NCI-H146 treated with DMSO at 0.1 percent for 48 hours (cell line): ENCODE measurements at regions not wholly inside any gene's neighbourhood (a gene's known extent, or its start where the extent isn't known, plus 50 kb on each side); places are given as distances from the start of the nearest gene placed in this dataset.
A peak's percentile ranks its signal among the peaks of the same experiment; 100 is the strongest.
"Not testable (repeated sequence)": the region's sequence is repeated elsewhere in the genome, so short reads cannot be mapped to it uniquely, and the experiment has no call there.

ENCODE experiments used
- DNase-seq: peaks from one replicate; lab custom pipeline; 2025; ENCODE audit not compliant: unreplicated experiment; lab: John Stamatoyannopoulos, UW

DNA sequence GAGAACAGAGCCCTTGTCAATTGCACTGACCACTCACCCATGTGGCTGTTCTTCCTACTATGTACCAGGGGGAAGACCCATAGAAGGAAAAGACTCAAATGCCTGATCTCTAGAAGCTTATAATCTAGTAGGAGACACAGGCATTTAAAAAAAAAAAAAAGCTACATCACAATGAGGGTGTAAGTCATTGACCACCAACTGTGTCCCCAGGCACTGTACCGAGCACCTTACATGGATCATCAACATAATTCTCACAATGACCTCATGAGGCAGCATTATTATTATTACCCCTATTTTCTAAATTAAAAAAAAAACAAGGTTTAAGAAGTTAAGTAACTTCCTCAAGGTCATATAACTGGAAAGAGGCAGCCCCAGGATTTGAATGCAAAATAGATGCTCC lies 247.4 kb downstream of the SHOX2 start:
- DNase-seq = no peak

- no peak for DNase-seq
Measured at GRCh38 chr3:157857440-157857839, 248.8 kb downstream of the SHOX2 start.

- DNase-seq = peak; percentile 55
Measured at GRCh38 chr3:157856078-157856939, 249.9 kb downstream of the SHOX2 start.

GRCh38 chr3:157845839-157846238 lies 260.4 kb downstream of the SHOX2 start:
- not testable (repeated sequence) for DNase-seq

GRCh38 chr3:157844800-157845565 lies 261.2 kb downstream of the SHOX2 start:
- DNase-seq = no peak

DNA sequence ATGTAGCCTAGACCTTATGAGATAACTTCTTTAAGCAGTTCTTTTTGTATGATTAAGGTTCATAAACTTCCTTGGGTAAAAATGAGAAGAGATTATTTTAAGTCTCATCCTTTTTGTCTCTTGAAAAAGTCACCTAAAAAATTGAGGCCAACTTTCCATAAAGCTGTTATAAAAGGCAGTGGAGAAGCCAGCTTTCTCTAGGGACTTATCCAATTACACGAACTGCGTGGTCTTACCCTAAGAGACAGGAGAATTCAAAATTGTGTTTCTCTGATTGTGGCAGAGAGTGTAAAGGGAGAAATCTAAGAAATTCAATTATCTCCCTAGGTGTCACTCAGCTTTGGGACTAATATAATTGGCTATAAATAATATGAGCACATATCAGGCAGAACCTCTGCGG lies 262.0 kb downstream of the SHOX2 start:
- no peak for DNase-seq

GRCh38 chr3:157841029-157841428 lies 265.2 kb downstream of the SHOX2 start:
- DNase-seq = no peak

DNA sequence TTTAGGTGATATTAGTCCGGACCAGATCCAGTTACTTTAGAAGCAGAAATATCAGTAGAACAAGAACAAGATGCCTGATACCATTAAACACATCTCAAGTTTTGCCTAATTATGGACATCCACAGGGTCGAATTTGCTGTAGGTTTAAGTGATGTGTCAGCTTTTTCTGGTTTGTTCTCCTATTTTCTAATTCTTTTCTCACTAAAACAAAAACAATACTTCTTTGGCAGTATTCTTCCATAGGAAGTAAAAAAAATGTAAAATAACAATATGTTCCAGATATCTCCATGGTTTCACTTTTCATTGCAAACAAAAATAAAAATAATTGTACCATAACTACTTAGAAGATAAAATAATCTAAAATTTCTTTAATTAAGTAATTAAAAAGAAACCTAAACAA lies 265.7 kb downstream of the SHOX2 start:
- DNase-seq = no peak

GRCh38 chr3:157838457-157838856 lies 267.8 kb downstream of the SHOX2 start:
- DNase-seq = no peak

GRCh38 chr3:157837336-157837735 lies 268.9 kb downstream of the SHOX2 start:
- no peak for DNase-seq

DNA sequence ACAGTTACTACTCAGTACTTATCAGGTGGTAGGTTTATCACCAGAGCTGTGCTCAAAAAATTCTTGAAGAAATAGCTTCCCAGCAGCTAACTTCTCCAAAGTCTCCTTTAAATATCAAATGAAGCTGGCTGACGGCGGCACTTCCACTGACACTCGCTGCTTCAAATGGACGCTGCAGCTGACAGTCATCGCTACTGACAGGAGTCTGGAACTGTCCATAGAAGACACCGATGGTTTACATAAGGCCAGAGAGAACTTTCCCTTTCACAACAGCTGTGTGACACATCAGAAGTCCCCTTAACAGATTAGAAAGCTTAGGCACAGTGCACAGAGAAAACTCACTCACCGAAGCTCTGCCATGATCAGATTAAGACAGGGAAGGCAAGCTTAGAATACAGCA lies 270.2 kb downstream of the SHOX2 start:
- DNase-seq = no peak

DNA sequence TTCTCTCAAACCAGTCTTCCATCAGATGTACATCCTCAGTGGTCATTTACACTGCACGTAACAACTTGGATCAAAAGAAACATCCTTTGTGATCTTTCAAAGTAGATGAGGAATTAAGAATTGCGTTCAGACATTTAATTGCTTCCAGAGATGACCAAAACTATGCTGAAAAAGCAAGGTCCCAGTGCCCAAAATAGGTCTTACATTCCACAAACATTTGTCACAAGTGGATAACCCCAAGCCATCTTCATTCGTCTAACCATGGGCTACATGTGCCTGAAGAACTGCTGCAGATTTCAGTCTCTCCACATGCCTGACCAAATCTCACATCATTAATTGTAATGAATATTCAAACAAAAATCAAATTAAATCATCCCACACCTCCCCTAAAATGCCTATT lies 273.6 kb downstream of the SHOX2 start:
- no peak for DNase-seq

DNA sequence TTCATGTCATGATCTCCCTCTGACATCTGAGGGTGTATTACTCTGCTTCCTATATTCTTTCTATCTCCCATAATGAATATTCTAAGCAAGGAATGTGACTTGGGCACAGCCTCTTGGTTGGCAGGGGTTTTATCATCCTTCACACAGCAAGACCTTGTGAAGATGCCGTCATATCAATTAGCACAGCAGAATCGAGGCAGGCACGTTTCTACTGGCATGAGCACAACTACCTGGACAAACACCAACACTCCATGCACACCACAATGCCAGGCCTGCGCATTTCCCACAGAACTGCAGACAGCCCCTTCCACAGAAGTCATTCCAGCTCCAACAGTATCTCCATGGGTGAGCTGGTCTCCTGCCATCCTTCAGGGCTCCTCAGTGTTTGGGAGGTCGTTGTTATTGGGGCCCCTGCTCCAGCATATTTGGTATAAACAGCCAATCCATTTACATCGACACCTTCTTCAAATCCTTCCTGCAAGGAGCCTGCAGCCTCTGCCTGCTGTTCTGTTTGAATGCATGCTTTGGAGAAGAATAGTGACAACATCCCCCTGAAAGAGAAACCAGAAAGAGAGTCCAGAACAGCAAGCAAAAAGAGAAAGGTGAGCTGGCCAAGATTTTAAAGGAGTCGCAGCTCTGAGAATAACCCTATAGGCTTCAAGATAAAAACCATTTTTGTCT lies 275.5 kb downstream of the SHOX2 start:
- no peak for DNase-seq

DNA sequence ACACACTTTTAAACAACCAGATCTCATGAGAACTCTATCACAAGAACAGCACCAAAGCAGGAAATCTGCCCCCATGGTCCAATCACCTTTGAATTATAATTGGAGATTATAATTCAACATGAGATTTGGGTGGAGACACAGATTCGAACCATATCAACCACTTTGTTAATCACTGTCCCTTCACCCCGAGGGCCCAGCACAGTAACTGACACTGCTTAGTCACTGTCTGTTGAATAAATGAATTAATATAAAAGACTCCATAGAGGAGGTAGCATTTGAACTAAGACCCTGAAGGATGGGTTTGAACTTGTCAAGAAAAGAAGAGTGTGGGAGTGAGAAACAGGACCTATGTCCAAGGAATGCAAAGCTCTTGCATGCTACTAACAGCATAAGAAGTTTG lies 276.4 kb downstream of the SHOX2 start:
- DNase-seq = no peak

GRCh38 chr3:157824281-157824680 lies 281.9 kb downstream of the SHOX2 start:
- no peak for DNase-seq

DNA sequence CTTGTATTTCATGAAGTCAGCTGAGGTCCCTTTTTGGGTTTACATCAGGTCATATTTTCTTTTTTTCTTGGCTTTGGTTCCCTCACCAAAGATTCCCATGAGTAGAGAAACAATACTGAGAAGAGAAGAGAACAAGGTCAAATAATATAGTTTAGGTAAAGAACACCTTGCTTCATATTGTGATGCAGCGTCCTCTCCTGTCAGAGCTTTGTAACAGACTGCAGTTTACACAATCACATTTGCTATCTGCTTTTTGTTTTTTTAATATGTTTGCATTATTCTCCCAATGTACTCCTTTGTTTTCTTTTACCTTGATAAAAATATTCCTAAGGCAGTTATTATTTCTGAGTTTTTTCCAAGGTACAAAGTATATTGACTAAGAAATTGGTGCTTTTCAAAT lies 283.2 kb downstream of the SHOX2 start:
- no peak for DNase-seq

DNA sequence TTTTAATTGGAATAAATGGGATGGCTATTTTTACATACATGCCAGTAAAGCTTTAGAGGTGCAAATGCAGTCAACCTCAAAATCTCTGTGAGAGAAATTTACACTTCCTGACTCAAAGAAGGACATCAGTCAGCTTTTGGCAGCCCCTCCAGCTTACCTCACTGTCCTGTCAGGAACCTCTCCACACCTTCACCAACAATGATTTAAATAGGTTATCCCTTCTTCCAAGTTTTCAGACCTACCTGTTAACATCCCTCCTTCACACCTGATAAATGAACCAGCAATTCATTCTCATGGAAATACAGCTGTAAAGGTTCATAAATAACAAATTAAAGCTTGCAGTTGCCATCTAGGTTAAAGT lies 286.1 kb downstream of the SHOX2 start:
- no peak for DNase-seq

DNA sequence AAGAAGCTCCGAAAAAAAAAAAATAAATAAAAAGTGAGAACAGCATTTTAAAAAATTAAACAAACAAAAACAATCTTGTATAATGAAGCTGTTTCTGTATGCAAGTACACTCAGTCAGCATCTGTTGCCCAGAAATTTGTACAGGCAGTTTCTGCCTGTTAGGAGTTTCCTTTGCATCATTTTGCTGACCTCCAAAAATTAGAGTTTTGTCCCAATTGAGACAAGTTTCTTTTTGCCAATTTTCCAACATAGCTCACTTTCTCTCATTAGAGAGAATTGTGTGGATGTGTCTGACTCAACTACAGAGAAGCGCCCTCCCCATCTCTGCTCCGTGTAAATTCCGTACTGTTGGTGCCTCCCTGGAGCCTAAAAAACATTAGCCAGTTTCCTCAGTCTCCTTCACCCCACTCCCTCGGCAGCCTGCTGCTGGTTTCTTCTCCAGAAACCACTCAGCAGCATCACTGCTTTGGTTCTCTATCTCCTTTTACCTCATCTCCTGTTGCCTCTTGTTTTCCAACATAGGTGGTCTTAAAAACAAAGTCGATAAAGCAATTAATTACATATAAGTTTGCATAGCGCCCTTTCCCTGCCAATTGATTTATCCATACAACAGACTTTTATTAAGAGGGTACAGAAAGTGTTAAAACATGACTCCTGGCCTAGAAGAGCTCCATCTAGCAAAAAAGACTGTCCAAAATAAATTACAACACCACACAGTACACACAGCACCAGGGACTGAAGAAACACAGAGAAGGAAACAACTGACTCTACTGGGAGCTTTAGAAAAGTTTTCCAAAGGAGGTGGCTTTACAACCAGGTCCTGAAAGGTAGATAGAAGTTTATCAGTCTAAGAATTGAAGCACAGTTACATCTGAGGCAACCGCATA lies 286.7 kb downstream of the SHOX2 start:
- no peak for DNase-seq

DNA sequence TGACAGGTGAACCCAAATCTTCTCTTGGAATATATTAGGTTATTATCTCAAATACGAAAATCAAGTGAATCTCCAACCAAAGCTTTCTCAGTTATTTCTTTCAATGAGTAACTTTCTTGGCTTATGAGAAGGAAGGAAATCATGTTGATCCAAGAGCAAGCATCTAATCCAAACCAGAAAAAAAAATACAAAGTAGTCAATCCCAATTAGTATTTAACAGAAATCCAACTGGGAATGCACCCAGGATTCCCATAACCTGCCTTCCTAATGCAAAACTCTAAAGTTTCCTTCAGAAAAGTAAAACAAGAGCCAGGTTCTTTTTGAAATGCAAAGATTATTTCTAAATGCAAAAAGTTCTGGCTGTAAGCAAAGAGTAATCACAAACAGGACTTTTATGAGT lies 289.3 kb downstream of the SHOX2 start:
- no peak for DNase-seq

GRCh38 chr3:157816296-157816695 lies 289.9 kb downstream of the SHOX2 start:
- DNase-seq = no peak

- no peak for DNase-seq
Measured at GRCh38 chr3:157815739-157816138, 290.5 kb downstream of the SHOX2 start.
